PC-9 (cell line): ENCODE measurements at regions not wholly inside any gene's neighbourhood (a gene's known extent, or its start where the extent isn't known, plus 50 kb on each side); places are given as distances from the start of the nearest gene placed in this dataset.

ENCODE experiments used
- CTCF ChIP-seq: fragments of 200-600 bp; sonication (generic); conservative IDR thresholded peaks from 2 replicates; pipeline ENCODE4 v1.6.1; 2017; ENCODE audit warnings: mixed run types, antibody characterized with exemption, mild to moderate bottlenecking, moderate library complexity
- EZH2 ChIP-seq: fragments of 200-600 bp; sonication (generic); IDR thresholded peaks from 2 replicates; pipeline ENCODE4 v1.8.0; 2017; ENCODE audit warnings: antibody characterized with exemption, low read depth

- no peak for TF ChIP-seq CTCF
- TF ChIP-seq EZH2: no peak
Observed at GRCh38 chr10:88157981-88158465, 294.6 kb downstream of the PTEN start.
